Stimulated activated CD8-positive, alpha-beta memory T cell treated with anti-CD3 and anti-CD28 coated beads, Interleukin-15, amount 100 ng/mL, for 48 hours (primary cell): ENCODE measurements at regions not wholly inside any gene's neighbourhood (a gene's known extent, or its start where the extent isn't known, plus 50 kb on each side); places are given as distances from the start of the nearest gene placed in this dataset.
A peak's percentile ranks its signal among the peaks of the same experiment; 100 is the strongest.
"Not testable (repeated sequence)": the region's sequence is repeated elsewhere in the genome, so short reads cannot be mapped to it uniquely, and the experiment has no call there.

Experiments used
- DNase-seq, 2 donors: peaks; one replicate each; pipeline ENCODE4 v3.0.0-alpha.2; 2020; ENCODE audit warnings: low read depth in 2 of 2

DNA sequence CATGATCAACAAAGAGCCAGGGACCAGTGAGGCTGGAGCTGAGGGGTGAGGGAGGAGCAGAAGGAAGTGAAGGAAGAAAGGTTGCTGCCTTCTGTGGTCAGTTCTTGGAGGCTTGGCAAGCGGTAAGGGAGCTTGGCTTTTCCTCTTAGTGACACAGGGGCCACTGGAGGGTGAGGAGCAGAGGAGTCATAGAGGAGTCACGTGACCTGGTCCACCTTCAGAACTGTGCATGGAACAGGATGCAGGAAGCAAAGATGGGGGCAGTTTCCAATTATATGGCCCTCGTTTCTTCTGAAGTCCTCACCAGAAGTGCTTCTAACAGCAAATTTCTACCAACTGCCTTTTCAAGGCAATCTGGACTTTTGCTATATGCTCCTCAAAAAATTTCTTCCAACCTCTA lies 326.9 kb upstream of the SMIM21 start:
- DNase-seq: no peak

DNA sequence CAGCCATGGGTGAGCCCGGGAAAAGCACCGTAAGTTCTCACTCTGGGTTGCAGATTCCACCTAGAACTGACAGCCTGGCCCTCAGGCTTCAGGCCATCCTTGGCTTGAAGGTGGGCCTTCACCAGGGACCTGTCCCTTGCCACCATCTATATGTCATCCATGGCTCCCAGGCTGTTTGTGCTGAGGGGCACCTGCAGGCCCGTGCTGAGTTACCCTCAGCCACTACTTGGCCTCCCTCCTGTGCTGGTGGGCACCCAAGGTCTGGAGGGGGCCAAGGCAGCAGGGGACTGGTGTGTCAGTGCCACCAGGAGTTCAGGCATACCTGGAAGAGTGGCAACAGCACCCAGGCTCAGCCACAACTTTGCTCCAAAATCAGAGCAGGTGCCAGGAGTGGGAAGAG lies 326.2 kb upstream of the SMIM21 start:
- no peak for DNase-seq

DNA sequence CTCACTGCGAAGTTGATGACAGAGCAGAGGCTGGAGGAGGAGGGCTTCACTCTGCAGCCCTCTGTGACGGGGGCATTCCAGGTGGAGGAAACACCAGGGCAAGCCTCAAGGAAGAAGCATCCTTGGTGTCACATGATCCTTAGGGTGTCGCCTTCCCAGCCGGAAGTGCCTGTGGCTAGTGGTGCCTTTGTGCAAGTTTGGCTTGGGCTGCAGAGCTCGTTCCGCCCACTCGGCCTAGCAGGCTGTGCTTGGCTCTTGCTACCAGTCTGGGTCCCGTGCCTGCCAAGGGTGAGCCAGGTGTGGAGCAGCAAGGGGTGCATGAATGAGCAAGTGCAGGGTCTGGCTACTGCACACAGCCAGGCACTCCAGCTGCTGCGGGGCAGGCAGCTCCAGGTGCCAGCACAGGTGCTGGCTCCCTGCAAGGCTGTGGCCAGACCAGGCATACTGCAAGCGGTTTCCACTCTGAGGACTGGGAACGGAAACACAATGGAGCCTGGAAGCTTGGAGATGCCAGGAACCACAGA lies 325.3 kb upstream of the SMIM21 start:
- no peak for DNase-seq

DNA sequence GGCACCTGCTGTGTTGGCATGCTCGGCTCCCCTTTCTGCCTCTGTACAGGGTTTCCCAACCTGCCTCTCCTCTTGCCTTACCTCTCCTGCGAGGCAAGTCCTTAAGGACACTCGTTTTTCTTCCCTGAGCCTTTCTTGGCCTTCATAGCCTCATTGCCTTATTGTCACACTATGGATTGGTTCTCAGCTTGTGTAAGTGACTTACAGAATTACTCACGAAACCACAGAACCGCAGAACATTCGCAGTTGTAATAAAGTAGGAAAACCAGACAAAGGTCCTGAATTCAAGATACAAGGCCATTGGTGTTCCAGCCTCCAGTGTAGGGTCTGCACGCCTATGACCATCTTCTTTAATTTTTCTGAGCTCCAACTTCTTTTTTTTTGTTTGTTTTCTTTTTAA lies 317.6 kb upstream of the SMIM21 start:
- no peak for DNase-seq

DNA sequence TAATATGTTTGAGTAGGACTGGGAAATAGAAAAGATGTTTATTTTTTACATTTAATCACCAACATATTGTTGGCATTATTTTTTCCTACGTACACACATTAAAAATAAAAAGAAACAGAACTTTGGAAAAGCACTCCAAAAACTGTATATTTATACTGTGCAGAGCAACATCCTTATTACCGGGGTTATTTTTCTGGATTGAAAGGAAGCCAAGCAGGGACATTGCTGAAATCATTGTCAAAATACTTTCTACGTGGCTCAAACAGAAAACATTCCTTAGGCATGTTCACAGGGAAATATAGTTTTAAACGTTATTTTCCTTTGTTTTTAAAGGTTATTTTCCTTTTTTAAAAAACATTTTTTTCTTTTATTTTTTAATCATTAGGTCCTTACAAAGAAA lies 315.0 kb upstream of the SMIM21 start:
- no peak for DNase-seq

DNA sequence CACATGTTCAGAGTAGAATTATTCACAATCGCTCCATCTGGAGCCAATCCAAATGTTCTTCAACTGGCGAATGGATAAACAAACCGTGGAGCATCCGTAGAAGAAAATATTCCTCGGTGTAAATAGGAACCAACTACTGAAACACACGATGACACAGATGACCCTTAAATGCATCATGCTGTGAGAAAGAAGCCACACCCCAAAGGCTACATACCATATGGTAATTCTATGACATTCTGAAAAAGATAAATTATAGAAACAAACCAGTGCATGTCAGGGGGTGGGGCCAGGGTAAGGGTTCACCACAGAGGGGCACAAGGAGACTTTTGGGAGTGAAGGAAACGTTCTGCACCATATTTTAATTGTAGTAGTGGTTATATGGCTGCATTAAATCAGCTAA lies 312.2 kb upstream of the SMIM21 start:
- no peak for DNase-seq

DNA sequence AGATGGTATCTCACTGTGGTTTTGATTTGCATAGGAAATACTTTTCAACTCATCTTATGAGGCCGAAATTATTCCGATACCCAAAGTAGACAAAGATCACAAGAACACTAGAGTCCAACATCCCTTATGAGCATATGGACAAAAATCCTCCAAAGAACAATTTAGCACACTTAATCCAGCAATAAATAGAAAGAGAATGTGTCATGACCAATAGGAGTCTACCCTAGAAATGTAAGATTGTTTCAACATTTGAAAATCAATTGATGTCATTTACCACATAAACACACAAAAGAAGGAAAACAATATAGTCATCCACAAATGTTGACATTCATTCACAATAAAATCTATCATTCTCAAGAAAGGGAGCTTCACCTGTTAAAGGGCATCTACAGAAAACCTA lies 307.8 kb upstream of the SMIM21 start:
- DNase-seq: no peak

DNA sequence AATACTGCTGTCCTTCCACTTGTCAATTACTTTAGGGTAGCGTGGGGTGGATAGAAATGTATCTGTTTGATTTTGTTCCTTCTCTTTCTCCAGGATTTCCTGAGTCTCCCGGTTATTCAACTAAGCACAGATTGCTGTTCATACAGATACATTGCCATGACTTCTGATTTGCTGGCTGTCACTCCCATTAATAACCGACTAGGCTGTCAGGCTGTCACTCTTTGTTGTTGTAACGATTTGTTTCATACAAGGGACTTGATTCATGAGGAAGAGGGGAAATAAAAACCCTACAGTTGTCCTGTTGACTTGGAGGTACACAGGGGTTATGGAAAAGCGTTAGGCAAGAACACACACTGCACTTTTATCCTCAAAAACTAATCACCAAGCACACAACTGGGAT lies 302.7 kb upstream of the SMIM21 start:
- DNase-seq: no peak

DNA sequence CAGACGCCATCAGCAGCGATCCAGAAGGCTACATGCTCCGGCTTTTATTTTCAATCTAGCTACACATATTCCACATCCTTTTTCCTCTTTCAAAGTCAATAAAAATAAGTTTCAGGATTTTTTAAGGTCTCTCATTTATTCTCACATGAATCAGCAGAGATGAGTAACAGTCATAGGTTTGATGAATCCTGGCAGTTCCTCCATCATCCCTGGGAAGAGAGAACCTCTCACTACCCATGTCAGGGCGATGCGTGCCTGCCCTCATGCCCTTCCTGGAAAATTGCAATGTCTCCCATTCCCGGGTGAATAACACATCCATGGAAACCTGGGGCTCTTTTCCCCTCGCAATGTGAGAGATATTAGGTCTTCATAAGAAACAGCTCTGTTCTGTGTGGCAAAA lies 301.1 kb upstream of the SMIM21 start:
- DNase-seq: no peak

DNA sequence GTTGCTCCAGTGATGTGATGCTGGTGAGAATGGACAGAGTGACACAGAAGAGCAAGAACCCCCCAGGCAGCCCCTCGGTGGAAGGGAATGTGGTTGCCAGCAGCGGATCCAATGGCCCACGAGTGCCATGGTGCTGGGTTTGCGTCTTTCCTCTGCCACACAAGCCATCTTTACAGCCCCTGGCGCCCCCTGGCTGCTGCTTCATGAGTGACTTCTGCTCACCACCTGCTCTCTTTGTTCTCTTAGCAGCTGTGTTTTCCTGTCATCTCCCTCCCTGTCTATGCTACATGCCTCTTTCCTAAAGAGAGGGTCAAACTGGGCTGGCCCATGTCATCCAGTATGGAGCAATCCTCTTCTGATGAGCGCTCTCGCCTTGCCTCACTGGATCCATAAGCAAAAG lies 300.0 kb upstream of the SMIM21 start:
- peak in 1 of 2 donors; percentile 4 for DNase-seq

DNA sequence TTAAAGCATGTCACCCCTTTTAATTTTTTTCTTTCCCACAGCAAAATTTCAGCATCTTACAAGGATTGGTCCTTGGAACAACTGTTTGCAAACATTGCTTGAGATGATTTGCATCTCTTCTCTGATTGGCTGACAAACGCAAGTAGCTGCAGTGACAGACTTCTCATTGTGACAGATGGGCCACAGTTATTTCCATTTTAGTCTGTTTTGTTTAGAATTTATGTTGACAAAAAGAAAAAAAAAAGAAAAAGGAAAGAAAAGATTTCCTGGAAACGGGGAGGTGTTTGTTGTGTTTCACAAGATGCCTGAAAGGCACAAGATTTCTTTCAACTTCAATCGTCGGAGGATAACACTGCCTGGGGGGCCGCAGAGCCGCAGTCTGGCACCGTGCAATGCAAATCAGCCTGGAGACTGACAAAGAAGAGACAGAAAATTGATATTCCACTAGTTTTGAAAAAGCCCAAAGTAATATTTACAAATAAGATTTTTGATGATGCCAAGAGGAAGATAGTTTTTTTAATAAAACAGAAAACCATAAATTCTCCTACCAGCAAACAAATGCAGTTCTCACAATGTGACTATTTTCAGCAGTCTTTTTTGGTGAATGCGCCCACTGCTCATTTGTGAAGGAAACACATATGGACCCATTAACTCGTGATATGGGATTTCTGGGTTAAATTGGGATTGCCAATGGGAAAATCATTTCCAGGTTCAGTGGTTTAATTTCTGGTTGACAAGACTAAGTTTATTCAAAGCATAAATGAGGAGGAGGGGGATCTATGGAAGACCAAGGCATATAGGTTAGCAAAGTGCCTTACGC lies 296.2 kb upstream of the SMIM21 start:
- no peak for DNase-seq

DNA sequence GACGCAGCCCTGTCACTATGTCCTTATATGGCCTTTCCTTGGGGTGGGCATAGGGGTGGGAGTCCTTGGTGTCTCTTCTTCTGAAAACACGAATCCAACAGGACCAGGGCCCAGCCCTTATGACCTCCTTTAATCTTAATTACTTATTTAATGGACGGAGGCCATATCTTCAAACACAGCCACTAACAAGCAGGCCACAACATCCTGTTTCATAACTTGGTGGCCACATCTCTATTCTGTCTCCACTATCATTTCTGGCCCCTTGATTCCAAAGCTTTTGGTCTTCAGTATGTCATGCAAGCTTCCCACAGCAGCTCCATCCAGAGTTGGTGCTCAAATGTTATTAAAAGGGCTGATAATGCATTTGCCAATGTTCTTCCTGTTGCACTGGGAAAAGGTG lies 287.3 kb upstream of the SMIM21 start:
- no peak for DNase-seq

DNA sequence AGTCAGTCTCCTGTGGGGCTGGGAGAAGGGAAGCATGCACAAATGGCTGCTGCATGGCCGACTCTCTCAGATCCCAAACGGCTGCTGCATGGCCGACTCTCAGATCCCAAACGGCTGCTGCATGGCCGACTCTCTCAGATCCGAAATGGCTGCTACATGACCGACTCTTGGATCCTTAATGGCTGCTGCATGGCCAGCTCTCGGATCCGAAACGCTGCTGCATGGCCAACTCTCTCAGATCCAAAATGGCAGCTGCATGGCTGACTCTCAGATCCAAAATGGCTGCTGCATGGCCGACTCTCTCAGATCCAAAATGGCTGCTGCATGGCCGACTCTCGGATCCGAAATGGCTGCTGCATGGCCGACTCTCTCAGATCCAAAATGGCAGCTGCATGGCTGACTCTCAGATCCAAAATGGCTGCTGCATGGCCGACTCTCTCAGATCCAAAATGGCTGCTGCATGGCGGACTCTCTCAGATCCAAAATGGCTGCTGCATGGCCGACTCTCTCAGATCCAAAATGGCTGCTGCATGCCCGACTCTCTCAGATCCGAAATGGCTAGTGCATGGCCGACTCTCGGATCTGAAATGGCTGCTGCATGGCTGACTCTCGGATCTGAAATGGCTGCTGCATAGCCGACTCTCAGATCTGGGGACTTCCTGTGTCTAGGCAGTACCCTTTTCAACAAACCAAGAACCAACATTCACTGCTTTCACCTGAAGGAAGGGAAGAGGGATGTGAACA lies 284.8 kb upstream of the SMIM21 start:
- not testable (repeated sequence) for DNase-seq

DNA sequence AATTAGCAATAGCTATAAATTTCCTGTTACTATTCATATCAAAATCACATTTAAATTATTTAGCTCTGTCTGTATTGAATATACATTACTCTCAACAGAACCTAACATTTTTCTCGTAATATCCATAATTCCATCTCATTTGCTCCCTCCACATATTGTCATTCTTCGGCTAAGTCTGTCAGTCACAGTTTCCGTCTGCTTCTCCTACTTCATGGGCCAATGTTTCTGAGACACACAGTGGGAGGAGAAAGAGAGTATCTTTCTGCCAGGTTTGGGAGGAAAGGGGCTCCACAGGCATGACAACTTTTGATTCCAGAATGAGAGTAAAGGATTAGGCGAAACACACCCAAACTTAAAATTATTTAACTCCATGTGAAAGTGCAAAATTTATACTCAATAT lies 273.1 kb upstream of the SMIM21 start:
- DNase-seq: no peak

DNA sequence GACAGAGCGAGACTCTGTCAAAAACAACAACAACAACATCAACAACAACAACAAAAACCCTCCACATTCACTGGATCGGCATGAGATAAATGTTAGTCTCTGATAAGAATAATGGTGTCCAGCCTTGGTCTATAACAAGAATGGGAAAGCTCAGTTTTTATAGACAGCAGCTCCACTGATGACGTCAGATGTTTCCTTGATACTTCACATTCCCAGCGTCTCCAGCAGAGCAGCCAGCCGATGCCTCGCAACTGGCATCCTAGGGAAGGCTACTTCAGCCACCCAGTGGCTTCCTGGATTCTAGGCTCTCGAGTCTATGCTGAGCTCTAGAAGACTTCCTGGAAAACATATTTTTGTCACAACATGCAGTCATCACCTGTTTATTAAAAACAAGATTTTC lies 271.4 kb upstream of the SMIM21 start:
- DNase-seq: no peak

DNA sequence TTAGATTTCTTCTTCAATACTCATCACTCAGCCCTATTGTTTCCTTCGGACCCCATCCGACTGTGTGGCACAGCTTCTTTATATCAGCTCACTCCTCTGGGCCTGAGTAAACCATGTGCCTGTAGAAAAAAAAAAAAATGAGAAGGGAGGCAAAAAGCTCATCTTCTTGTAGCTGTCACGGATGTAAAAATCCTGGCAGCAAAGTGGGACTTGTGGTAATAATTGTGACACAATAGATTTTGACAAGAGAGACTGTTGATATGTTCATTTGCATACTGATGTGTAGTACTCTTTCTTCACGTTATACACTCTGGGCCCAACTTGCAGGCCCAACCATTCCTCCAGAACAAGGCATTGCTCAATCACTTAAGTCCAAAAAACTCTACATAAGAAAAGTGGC lies 270.0 kb upstream of the SMIM21 start:
- DNase-seq: no peak

DNA sequence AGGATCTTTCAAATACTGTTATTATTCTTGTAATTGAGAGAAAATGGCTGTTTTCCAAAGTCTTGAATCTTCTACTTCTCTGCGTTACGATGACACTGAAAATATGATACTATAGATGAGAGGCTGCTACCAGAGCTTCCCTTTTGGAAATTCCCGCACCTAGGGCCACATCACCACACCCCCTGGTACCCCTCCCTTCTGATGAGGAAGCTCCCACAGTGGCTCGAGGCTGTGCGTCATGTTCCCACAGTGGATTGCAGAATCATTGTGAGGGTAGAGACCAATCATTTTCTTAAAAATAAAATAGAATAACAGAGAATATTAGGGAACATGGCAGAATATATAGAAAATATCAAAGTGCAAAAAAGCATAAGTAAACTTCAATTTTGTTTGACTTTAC lies 268.9 kb upstream of the SMIM21 start:
- no peak for DNase-seq

DNA sequence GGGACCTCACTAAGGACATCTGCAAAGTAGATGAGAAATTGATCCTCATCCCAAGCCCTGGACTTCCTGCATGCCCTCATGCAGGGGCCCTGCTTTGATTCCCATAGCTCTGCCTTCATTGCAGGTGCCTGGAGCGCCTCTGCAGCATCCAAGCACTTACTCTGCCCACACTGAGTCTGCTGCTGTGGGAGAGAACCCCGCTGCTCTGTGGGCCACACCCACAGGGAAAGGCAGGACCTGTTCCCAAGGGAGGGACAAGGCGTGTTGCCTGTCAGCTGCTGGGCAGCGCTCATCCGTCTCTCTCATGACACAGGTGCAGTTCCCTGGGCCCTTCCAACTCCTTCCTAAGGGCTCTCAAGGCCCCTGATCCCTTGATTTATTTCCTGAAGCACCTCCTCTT lies 266.8 kb upstream of the SMIM21 start:
- no peak for DNase-seq

DNA sequence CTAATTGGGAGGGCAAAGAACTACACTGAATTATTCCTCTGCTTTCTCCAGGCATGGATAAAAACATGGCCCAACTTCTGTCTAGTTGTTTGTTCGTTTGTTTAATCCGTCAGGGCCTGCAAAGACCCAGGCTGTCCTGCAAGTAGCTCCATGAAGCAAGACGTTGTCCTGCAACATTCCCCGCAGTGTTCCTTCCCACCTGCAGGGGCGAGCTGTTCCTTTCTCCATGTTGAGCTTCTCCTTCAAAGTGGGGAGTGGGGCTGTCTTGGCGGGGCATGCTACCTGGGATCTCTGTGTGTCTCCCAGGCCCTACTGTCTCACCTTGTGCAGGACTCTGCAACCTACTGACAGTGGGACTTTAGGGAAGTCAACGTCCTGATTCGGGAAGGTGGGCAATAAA lies 264.0 kb upstream of the SMIM21 start:
- DNase-seq: no peak

DNA sequence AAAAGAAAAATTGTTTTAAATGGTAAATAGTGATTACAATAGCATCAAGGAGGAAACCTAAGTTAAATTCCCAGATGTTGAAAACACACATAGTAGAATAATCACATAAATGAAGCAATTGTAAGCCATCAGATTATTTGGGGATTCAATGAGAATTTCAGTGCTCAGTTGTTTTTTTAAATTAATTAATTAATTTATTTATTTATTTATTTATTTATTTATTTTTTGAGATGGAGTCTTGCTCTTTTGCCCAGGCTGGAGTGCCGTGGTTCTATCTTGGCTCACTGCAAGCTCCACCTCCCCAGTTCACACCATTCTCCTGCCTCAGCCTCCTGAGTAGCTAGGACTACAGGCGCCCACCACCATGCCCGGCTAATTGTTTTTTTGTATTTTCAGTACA lies 262.8 kb upstream of the SMIM21 start:
- not testable (repeated sequence) for DNase-seq

DNA sequence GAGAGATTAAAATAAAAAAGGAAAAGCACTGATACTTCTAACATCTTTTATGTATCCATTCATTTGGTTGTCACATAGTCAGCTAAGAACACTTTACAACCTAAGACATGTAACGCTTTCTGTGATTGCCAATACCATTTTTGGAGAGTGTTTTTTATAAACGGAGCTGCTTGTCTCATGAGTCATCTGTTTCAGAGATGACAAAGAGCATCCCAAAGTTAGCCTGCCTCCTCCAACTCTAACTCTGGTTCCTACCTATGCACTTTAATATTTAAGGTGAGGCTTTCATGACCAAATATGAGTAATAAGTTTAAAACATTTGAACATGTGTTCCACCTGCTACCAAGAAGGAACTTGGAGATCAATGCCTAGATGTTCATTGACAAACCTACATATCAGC lies 260.1 kb upstream of the SMIM21 start:
- no peak for DNase-seq

DNA sequence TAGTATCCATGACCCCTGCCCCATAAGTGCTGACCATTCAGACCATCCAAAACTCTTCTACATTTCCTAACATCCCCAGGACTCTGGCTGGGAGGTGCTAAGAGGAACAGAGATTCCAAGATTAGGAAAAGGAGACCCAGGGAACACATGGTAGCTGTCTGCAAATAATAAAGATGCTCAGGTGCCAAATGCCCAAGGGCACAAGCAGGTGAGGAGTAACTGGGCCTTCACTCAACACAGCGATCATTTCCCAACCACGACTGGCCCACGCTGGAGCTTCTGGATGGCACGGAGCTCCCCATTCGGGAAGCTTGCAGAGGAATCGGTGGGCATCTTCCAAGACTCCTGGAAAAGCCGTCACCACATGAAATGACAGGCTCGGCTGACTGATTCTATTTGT lies 255.9 kb upstream of the SMIM21 start:
- DNase-seq: no peak

DNA sequence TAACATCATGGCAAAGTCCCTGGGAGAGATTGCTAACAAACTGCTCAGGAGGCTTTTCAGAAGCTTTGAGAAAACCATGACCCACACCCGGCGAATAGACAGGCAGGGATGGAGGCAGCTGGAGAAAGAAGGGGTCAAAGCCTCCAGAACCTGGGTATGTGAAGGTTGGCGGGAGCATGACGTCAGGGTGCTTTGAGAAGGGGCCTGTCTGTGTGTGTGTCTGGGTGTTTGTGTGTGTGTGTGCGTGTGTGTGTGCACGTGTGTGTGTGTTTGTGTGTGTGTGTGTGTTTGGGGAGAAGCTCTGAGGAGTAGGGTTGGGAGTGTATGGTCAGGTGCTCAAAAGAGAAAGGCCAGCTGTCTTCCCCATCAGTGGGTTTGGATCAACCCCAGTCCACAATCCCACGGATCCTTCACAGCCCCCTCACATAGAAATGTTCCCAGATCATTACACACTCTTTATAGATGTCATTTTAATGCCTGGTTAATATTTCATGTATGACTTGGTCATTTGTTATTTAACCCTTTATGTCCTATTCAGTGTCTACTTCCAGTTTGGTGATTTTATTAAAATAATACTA lies 254.1 kb upstream of the SMIM21 start:
- DNase-seq: no peak
